ENCODE measurements at regions not wholly inside any gene's neighbourhood (a gene's known extent, or its start where the extent isn't known, plus 50 kb on each side); places are given as distances from the start of the nearest gene placed in this dataset.

- Mint-ChIP-seq H3K27ac (no peak overlapping the region), H3K4me3 (no peak overlapping the region), H3K9me3 (no peaks in the 10 kb centered on the region), H3K36me3 (ENCODE audit: low read depth) (no peaks in the 10 kb centered on the region), H3K4me1 (ENCODE audit: low read depth) (peaks cover 11% of the 10 kb centered on the region), H3K27me3 (no peaks in the 10 kb centered on the region)
- no peak for ATAC-seq (ENCODE audit: poor library complexity)
- Histone ChIP-seq H3K4me3 (ENCODE audit: low read length) (no peak overlapping the region), H3K27me3 (ENCODE audit: control insufficient read depth in 1 of 2, insufficient read depth in 2 of 2, low read length in 2 of 2) (no peaks in the 10 kb centered on the region), H3K27ac (ENCODE audit: low read depth in 1 of 2, low read length in 2 of 2) (no peak overlapping the region), H3K9me3 (ENCODE audit: control insufficient read depth in 1 of 2, insufficient read depth in 1 of 2, low read length in 2 of 2) (no peaks in the 10 kb centered on the region), H3K4me1 (ENCODE audit: insufficient read depth, low read length) (no peaks in the 10 kb centered on the region), H3K36me3 (ENCODE audit: insufficient read depth, low read length) (no peaks in the 10 kb centered on the region)
- no peak for TF ChIP-seq CTCF (IDR thresholded peaks at IDR 0.05)
- ChIA-PET CTCF (no interaction called here), POLR2A (no interaction called here)
- no peak for DNase-seq
- intact Hi-C loops (cut with DNase I, micrococcal nuclease): no loop called here
Observed at GRCh38 chr2:16258350-16258749, 318.0 kb downstream of the MYCN start.

GRCh38 chr2:16257322-16258028 lies 317.1 kb downstream of the MYCN start:
- TF ChIP-seq CTCF (IDR thresholded peaks at IDR 0.05): no peak
- Histone ChIP-seq H3K4me3 (ENCODE audit: low read length) (no peak overlapping the region), H3K27me3 (ENCODE audit: control insufficient read depth in 1 of 2, insufficient read depth in 2 of 2, low read length in 2 of 2) (no peaks in the 10 kb centered on the region), H3K4me1 (ENCODE audit: insufficient read depth, low read length) (no peaks in the 10 kb centered on the region), H3K27ac (ENCODE audit: low read depth in 1 of 2, low read length in 2 of 2) (no peak overlapping the region), H3K9me3 (ENCODE audit: control insufficient read depth in 1 of 2, insufficient read depth in 1 of 2, low read length in 2 of 2) (peaks cover 0 to 3% of the 10 kb centered on the region in 2 experiments), H3K36me3 (ENCODE audit: insufficient read depth, low read length) (no peaks in the 10 kb centered on the region)
- intact Hi-C loops (cut with DNase I, micrococcal nuclease): no loop called here
- Mint-ChIP-seq H3K9me3 (no peaks in the 10 kb centered on the region), H3K27me3 (no peaks in the 10 kb centered on the region), H3K36me3 (ENCODE audit: low read depth) (no peaks in the 10 kb centered on the region), H3K4me1 (ENCODE audit: low read depth) (peaks cover 11% of the 10 kb centered on the region), H3K4me3 (no peak overlapping the region), H3K27ac (no peak overlapping the region)
- ChIA-PET CTCF (interaction anchor here (0.7 kb wide), 1 partner anchor 90 kb away, joined by 3 read pairs; no protein-coding TSS in a partner anchor), POLR2A (no interaction called here)
- DNase-seq (no peak), ATAC-seq (ENCODE audit: poor library complexity) (no peak)

GRCh38 chr2:16256601-16257321 lies 316.4 kb downstream of the MYCN start:
- no peak overlapping the region for H3K4me3 ChIP-seq (ENCODE audit: low read length)
- H3K9me3 ChIP-seq (ENCODE audit: control insufficient read depth in 1 of 2, insufficient read depth in 1 of 2, low read length in 2 of 2): peaks cover 0 to 6% of the 10 kb centered on the region in 2 experiments
- H3K36me3 ChIP-seq (ENCODE audit: insufficient read depth, low read length): no peaks in the 10 kb centered on the region
- H3K4me3 Mint-ChIP-seq: no peak overlapping the region
- no peak overlapping the region for H3K27ac ChIP-seq (ENCODE audit: low read depth in 1 of 2, low read length in 2 of 2)
- intact Hi-C loops (cut with DNase I, micrococcal nuclease): no loop called here
- H3K27me3 Mint-ChIP-seq: no peaks in the 10 kb centered on the region
- no peak for TF ChIP-seq CTCF (IDR thresholded peaks at IDR 0.05)
- no peak for ATAC-seq (ENCODE audit: poor library complexity)
- H3K27ac Mint-ChIP-seq: no peak overlapping the region
- CTCF ChIA-PET: interaction anchor here (0.7 kb wide), 1 partner anchor 89 kb away, joined by 3 read pairs; no protein-coding TSS in a partner anchor
- H3K36me3 Mint-ChIP-seq (ENCODE audit: low read depth): no peaks in the 10 kb centered on the region
- no peaks in the 10 kb centered on the region for H3K4me1 ChIP-seq (ENCODE audit: insufficient read depth, low read length)
- no peaks in the 10 kb centered on the region for H3K27me3 ChIP-seq (ENCODE audit: control insufficient read depth in 1 of 2, insufficient read depth in 2 of 2, low read length in 2 of 2)
- DNase-seq: no peak
- peaks cover 11% of the 10 kb centered on the region for H3K4me1 Mint-ChIP-seq (ENCODE audit: low read depth)
- H3K9me3 Mint-ChIP-seq: no peaks in the 10 kb centered on the region
- POLR2A ChIA-PET: no interaction called here
